ENCODE measurements at regions not wholly inside any gene's neighbourhood (a gene's known extent, or its start where the extent isn't known, plus 50 kb on each side); places are given as distances from the start of the nearest gene placed in this dataset.

DNA sequence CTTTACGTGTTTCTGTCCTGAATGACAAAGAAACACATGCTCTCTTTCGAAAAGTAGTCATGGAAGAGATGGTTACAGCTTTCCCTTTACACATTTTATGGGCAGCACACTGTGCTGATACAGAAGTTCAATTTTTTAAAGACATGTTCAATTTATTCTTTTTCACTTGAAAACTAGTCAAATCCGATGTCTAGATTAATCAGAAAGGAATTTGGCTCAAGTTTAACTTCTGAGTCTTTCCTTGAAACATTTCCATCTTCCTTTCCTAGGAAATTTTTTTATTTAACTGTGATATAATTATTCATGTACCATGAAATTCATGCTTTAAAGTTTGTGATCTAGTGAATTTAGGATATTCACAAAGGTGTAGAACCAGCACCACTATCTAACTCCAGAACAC is 360.1 kb downstream of the TNS3 start:
- DNase-seq: no peak

DNA sequence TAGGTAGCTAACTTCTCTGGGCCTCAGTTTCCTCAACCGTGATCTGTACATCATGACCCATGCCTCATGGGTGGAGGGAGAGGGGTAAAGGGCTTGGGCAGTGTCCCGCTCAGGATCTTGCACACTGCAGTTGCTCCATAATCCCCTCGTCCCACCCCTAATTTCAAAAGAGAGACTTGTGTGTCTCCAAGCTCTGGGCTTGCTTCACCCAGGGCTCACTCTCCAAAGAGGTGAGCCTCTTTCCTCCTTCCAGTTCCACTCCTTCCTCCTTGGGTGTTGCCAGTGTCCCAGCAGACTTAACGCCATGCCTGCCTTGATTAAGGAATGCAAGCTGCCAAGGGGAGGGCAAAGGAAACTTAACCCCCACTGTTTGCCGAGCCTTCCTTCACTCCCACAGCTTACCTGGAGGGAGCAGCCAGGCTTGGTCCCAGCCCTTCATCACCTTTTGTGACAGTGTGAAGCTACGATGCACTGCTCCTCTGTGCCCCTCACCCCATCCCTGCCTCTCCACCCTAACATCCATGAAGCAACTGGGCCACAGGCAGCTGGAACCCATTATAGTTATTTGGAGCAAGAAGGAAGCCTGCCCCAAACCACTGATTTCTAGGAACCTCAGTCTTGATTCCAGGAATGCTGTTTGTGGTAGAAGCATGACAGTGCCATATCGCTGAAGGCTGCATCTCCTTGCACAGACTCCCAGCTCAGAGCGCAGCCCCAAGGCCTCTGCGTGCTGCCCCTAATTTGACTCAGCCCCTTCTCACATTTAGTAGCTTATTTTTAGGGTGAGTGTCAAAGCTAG is 363.3 kb downstream of the TNS3 start:
- no peak for DNase-seq

DNA sequence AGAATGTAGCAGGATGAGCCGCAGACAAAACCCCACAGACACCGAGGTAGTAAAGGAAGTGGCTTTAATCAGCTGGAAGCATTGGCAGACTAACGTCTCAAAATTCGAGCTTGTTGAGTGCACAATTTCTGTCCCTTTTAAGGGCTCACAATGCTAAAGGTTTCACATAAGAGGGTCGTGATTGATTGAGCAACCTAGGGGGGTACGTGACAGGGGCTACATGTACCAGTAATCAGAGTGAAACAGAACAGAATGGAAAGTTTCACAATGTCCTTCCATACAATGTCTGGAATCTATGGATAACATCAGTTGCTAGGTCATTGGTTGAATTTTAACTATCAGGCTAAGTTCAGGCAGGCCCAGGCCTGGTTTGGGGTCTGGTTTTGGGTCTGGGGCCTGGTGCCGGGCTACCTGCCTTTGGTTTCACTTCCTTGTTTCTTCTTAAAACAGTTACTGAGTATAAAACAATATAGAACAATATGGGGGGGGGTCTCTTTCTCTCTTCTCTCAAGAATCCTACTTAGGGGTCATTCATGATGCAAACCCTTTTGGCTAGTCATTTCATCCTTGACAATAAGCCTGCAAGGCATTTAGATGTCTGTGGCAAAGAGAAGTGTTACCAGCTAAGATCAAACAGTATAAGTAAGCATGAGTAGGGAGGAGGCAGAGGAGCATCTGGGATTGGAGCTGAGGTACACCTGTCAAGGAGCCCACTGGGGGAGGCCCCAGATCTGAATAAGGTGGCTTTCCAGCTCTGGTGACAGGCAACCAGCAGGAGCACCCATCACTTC is 364.1 kb downstream of the TNS3 start:
- no peak for DNase-seq

DNA sequence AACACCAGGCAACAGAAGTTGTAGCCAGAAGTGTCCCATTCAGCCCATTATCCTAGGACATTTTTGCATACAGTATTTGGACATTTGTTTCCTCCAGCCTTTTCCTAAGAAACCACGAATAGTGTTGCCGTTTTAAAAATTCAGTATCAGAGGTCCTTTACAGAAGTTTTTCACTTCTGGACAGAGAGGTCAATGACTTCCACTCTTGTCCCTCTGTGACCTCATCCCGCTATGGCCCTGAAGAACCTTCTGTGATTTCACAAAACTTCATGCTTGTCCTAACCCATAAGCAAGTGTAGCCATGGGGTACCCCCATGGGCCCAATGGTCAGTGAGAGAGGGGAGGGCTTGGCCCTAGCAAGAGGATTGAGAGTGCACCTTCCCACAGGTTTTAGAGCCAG is 364.8 kb downstream of the TNS3 start:
- DNase-seq: no peak

DNA sequence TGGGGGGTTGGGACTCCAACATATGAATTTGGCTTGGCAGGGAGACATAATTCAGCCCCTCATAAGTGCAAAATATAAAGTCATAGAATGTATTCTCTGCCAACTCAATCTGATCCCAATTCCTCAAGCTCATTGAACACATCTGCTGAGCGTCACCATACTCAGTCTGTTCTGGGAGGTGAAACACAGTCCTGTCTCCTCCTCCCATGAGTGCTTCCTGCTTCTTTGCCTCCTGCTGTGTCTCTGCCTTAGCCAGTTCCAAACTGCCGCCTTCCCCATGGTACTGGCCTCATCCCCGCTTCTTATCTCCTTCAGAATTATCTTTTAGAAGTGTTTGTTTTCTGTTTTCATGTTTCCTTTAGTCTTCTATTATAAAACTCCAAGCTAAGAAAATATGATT is 365.5 kb downstream of the TNS3 start:
- DNase-seq: no peak

DNA sequence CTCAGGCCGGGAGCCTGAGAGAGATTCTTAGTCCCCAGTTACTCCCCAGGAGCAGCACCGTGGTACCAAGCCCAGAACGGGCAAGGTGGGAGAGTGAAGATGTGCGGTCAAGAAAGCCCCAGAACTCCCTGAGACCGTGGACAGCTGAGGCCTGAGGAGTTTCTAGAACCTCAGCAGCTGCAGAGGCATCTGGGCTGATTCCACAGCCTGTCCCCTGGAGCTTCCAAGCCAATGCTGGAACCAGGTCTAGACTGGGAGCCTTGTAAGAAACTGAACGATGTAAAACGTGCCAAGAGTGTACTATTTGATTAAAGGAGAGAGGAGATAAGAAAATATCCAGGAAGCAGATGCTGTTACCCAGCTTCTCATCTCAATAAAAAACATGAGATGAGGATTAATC is 366.3 kb downstream of the TNS3 start:
- DNase-seq: no peak

DNA sequence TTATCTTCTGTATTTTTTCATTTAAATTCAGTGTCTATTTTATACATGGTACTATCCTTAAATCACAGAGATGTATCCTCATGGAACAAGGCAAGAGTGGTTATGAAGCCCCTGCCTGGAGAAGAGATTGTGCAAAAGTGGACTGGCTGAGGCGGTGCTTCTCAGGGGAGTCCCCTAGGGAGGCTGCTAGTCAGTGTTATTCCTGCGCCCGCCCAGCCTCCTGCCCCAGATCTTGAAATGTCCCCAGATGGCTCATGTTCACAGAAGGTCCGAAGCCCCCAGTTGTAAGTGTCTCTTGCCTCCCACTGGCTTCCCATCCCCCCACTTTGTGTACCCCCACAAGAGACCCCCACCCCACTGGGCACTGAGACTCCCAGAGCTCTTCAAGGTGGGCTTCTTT is 366.9 kb downstream of the TNS3 start:
- DNase-seq: no peak

DNA sequence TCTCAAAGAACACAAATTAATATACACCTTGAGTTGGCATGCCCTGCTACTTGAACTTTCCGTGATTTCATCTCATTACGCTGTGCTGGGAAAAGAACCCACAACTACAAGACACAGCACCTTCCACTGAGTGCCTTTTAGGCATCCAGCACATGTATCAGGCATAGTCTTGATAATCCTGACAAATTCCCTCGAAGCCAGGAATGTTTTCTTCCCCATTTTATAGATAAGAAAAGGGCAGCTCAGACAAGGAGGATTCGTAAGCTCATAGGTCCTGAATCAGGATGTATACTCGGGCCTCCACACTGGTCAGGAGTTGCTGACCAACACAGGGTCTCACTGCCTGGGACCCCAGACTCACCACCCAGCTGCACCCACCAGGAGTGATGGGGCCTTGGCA is 368.6 kb downstream of the TNS3 start:
- DNase-seq: no peak

DNA sequence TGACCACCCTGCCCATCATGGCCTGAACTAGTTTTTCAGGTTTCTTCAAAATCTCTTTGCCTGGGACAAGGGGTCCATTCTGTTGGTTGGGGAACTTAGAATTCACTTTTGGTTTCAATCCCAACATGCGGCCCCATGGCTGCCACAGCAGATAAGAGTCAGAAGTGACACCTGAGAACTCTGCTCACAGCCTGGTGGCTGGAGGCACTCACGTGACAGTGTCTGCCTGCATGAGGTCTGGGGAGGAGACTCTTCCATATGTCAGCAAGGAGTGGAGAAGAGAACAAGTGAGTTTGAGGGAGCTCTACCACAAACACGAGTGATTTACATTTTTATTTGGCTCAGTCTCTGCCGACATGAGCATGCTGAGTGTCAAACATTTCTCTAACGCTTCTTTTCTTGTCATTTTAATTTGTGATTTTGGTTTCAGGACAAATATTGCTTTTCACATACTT is 370.4 kb downstream of the TNS3 start:
- DNase-seq: no peak

DNA sequence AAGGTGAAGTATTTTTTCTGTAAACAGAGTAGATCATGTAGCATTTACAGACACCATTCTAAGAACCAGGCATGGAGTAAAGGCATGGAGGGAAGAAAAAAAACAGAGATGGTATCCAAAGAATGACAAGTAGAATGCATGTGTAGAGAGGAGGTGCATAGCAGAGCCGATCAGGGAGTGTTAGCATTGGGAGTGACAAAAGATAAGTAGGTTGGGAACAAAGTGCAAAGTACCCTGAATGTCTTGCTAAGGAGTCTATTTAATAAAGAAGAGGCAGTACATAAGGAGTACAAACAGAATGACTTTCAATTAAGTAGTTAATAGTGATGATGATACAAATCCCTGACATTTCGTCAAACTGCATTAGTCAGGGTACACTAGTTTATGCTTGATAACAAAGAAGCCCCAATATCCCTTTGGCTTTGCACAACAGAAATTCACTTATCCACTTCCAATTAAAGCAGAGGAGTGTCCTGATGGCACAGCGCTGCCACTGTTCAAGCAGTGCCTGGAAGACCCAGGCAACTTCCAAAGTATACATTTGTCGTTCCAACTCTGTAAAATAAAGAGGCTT is 371.5 kb downstream of the TNS3 start:
- no peak for DNase-seq

DNA sequence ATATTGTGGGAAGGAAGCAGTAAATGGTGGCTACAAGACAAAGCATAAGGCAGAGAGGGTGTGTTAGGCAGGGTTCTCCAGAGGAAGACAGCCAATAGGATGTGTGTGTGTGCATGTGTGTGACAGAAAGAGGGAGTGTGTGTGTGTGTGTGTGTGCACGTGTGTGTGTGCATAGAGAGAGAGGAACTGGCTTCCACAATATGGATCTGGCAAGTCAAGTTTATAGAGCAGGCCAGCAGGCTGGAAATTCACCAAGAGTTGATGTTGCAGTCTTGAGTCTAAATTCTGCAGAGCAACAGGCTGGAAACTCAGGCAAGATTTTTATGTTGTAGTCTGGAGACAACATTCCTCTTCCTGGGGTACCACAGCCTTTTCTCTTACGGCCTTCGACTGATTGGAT is 374.0 kb downstream of the TNS3 start:
- DNase-seq: no peak

DNA sequence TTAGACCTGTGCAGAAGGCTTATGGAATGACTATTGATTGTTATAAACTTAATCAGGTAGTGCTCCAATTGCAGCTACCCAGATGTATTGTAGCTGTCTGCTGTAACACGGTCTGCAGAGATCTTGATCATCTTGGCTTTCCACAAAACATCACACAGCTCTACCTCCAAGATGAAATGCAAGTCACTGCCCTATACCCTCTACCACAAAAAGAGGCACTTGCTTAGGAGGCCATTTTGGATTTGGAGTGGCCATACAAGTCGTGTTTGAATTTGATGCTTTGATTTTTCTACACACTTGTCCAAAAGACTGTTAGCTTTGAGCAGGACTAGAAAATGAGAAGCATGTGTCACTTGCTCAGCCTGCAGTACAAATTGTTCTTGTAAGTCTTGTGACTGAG is 377.2 kb downstream of the TNS3 start:
- no peak for DNase-seq

DNA sequence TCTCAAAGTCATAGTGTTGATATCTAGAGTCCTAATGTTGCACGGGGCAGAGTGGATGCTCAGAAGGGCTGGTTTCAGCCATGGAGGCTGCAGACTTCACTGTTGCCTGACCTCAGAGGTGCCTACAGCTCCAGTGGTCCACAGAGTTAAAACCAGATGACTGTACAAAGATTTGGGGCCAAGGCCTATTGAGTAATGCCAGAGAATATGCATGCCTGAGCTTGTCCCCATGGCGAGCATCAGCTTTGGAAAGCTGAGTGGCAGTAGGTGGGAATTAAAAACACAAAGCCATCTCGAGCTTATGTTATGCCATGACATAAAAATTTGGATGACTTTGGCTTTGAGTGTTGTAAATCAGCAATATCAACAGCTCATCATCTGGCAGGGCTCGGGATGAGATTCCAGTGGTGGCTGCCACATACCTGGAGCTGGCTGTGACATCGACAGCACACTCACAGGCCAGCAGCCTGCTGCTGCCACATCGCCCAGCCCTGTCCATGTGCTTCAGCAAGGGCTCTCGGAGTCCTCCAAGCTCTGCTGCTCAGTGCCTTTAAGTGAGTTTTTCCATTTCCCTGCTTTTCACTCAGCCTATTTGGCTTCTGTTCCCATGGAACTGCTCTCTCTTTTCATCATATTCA is 379.6 kb downstream of the TNS3 start:
- DNase-seq: no peak

DNA sequence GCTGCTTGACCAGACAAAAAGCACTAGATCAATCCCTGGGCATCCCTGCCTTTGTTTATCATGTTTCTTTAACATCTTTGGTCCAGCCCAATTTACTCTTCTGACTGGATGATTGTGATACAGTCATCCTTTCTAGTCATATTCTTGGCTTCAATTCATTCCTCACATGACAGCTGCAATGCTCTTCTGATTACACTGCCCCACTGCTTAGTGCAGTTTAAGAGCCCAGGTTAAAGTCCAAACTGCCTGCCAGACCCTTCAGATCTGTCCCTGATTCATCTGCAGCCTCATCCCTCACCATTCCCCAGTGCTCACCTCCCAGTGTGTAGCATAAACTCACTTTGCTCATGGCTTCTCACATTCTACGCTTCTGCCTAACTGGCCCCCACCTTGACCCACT is 383.8 kb downstream of the TNS3 start:
- no peak for DNase-seq

DNA sequence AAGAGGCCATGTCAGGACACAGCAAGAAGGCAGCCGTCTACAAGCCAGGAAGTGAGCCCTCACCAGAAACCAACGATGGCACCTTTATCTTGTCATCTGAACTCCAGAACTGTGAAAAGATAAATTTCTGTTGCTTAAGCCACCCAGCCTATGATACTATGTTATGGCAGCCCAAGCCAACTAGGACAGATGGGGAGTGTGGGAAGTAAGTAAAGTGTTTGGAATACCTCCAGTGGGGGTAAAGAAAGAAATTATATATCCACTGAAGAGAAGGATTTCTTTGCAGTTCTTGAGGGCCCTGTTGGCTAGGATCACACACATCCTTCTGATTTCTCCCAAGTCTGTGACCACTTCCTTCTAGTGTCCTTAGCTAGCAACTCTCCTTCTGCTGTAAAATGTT is 384.4 kb downstream of the TNS3 start:
- DNase-seq: no peak

DNA sequence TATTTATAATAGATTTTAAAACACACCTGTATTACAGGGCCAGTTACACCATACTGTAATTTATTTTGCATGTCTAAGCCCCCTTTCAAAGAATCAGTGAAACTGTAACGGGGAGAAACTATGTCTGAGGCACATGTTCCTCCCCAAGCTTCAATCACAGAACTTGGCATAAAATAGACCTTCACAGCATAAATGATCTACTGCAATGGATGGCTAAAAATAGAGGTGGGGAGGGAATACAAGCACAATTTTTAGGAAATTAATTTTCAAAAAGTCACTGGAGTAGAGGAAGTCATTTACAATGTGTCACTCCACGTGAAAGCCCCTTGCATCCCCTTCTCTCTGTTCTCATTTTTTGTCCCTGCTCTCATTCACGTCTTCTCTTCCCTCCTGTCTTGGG is 385.2 kb downstream of the TNS3 start:
- no peak for DNase-seq

DNA sequence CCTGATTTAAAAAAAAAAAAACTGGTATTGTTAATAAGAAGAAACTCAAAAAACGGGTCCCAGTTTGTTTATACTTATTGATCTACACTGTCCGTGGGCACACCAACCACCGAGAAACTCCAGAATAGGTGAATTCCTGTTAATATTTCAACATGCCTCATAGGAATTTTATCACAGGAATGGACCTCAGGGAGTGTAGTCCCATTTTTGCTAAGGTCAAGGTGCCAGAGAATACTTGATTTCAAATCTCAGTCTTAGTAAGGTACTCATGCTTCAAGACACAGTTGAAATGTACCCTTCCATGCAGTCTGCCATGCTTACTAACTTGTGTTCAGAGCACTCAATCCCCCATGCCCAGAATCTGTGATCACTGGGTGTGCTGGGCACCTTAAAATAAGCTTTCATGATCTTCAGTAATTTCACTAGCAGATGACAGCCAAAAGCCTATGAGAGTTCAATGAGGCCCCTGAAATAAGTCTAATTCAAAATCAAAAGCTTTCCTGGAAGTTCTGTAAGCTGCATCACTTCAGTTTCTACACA is 385.7 kb downstream of the TNS3 start:
- DNase-seq: no peak

DNA sequence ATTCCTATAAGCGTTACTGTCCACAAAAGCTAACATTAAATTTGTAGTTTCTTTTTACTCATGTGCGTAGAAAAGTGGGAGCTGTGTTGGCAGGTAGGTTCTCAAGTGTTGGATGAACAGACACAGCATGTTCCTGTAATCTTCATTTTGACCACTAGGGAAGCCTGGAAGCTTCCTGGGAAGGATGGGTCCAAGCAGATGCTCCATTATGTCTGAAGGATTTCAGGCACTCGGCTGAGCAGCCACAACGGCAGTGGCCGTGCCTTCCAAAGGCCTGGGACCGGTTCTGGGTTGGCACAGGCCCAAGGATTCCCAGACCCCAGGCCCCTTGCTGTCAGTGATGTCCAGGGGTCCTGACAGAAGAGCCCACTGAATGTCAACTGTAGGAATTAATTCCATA is 386.3 kb downstream of the TNS3 start:
- DNase-seq: peak; percentile 1

DNA sequence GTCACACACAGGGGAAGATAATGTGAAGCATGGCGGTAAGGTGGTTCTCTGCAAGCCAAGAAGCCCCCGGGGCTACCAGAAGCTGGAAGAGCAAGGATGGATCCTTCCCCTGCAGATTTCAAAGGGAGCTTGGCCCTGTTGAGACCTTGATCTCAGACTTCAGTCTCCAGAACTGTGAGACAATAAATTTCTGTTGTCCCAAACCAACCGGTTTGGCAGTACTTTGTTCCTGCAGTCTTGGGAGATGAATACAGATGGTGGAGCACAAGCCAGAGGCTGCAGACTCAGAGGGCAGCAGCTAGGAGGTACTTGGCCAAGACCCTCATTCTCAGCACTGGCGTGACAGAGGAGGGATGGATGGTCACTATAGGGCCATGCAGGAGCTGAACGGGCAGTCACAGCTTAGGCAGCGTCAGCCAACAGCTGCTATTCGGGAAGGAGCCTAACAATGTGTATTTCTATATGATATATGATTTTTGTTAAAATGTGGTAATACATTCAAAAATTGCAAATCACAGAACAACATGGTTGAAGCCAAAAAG is 387.3 kb downstream of the TNS3 start:
- DNase-seq: no peak

DNA sequence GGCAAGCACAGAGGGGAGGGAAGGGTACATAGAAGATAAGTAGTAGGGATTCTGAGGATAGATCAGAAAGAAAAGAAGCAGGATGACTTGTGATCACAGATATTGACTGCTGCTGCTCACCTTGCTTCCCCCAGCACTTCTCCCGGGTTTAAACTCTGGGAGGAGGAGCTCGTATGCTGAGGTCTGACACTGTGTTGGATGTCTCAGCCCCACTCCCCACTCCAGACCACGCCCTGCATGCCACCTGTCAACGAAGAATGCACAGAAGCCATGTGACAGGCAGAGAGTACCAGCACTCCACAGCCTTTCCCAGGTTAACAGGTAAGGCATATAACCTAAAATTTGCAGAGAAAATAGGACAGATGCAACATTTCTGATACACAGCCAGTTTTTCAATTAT is 388.9 kb downstream of the TNS3 start:
- no peak for DNase-seq

DNA sequence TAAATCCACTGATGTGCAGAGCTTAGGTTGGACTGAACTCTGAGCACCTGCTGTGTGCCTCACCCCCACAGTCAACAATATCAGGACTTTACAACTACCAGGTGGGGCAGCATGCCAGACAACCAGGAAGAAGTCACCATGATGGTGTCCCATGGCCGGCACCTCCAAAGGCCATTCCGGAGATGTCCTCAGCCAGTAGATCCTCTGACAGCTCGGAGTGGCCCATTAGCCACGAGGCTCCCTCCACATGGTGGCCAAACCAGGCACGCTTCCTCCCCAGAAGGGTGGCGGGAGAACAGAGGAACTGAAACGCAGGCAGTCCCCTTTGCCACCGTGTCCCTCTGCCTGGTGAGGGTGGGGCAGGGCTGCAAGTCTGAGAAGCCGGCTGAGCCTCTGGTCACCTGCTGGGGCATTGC is 390.0 kb downstream of the TNS3 start:
- DNase-seq: no peak

DNA sequence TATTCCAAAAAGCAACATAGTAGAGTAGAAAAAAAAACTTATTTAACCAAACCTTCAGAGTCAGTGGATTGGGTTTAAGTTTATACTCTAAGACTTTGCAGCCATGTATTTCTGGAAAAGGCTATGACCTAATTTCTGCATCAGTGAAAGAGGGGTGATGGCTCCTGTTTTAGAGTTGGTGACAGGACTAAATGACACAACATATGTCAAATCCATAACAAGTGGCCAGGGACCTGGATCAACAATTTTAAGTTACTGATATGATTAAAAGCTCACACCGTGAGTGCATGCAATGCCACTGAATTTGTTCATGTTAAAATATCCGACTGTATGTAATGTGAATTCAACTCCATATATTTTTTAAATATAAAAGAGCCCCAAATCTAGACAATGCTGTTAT is 390.6 kb downstream of the TNS3 start:
- peak; percentile 4 for DNase-seq

DNA sequence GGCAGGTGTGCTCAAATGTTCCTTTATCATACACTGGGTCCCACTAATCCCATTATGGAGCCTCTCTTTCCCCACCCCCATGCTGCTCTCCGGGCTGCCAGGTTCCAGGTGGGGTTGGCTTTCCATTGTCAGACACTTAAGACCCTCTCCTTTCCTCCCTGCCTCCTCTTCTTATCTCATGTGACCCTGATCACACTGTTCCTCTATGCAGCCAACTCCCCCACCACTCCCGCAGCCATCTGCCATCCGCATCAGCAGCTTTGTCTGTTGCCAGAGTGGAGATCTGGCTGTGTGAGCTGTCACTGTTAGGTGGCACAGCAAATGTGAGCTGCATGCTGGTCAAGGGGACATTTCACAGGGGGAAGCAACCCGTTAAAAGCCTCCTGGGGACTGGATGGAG is 391.4 kb downstream of the TNS3 start:
- peak; percentile 92 for DNase-seq
